Skeletal muscle tissue (tissue), 3 donors: ENCODE measurements at regions not wholly inside any gene's neighbourhood (a gene's known extent, or its start where the extent isn't known, plus 50 kb on each side); places are given as distances from the start of the nearest gene placed in this dataset.

Experiments
- H3K27ac ChIP-seq: one replicate; pipeline ENCODE4 v1.7.0; 2013; ENCODE audit warnings: mild to moderate bottlenecking, low read depth, low read length, inconsistent platforms
- H3K27me3 ChIP-seq, 3 donors: one replicate each; pipeline ENCODE4 v1.7.0; 2013; ENCODE audit warnings: low read length in 3 of 3; ENCODE audit not compliant: control insufficient read depth in 3 of 3, insufficient read depth in 3 of 3
- H3K36me3 ChIP-seq, 3 donors: one replicate each; pipeline ENCODE4 v1.7.0; 2013; ENCODE audit warnings: low read length in 3 of 3; ENCODE audit not compliant: control insufficient read depth in 3 of 3, insufficient read depth in 3 of 3
- H3K4me1 ChIP-seq, 3 donors: one replicate each; pipeline ENCODE4 v1.7.0; 2013; ENCODE audit warnings: low read length in 3 of 3, mild to moderate bottlenecking in 3 of 3; ENCODE audit not compliant: control insufficient read depth in 3 of 3, insufficient read depth in 3 of 3
- H3K4me3 ChIP-seq, 3 donors: one replicate each; pipeline ENCODE4 v1.7.0; 2013; ENCODE audit warnings: low read length in 3 of 3
- H3K9ac ChIP-seq, 3 donors: one replicate each; pipeline ENCODE4 v1.7.0; 2013; ENCODE audit warnings: low read length in 3 of 3, mild to moderate bottlenecking in 3 of 3, moderate library complexity in 2 of 3, low read depth in 1 of 3
- H3K9me3 ChIP-seq, 3 donors: one replicate each; pipeline ENCODE4 v1.7.0; 2013; ENCODE audit warnings: low read length in 3 of 3; ENCODE audit not compliant: control insufficient read depth in 3 of 3
- donor health status: Osteomylitis.

- Histone ChIP-seq H3K9me3 (peaks cover 0 to 2% (median 0%) of the 10 kb centered on the region in 3 donors), H3K9ac (no peak overlapping the region), H3K27me3 (no peaks in the 10 kb centered on the region), H3K27ac (no peak overlapping the region), H3K4me3 (no peak overlapping the region), H3K36me3 (no peaks in the 10 kb centered on the region), H3K4me1 (no peaks in the 10 kb centered on the region)
Measured at GRCh38 chr6:9628819-9629218, 786.1 kb downstream of the TFAP2A start.

- Histone ChIP-seq H3K9me3 (peaks cover 0 to 2% (median 0%) of the 10 kb centered on the region in 3 donors), H3K27ac (no peak overlapping the region), H3K4me1 (no peaks in the 10 kb centered on the region), H3K36me3 (no peaks in the 10 kb centered on the region), H3K4me3 (no peak overlapping the region), H3K9ac (no peak overlapping the region), H3K27me3 (no peaks in the 10 kb centered on the region)
Measured at GRCh38 chr6:9627916-9628315, 787.0 kb downstream of the TFAP2A start.

- Histone ChIP-seq H3K36me3 (no peaks in the 10 kb centered on the region), H3K27ac (no peak overlapping the region), H3K9ac (no peak overlapping the region), H3K4me3 (no peak overlapping the region), H3K27me3 (no peaks in the 10 kb centered on the region), H3K9me3 (peaks cover 0 to 2% (median 0%) of the 10 kb centered on the region in 3 donors), H3K4me1 (no peaks in the 10 kb centered on the region)
Measured at GRCh38 chr6:9623985-9624384, 790.9 kb downstream of the TFAP2A start.

- no peak overlapping the region for H3K27ac ChIP-seq
- no peak overlapping the region for H3K4me3 ChIP-seq
- H3K9me3 ChIP-seq: peaks cover 0 to 1% (median 0%) of the 10 kb centered on the region in 3 donors
- H3K9ac ChIP-seq: no peak overlapping the region
- H3K4me1 ChIP-seq: no peaks in the 10 kb centered on the region
- H3K36me3 ChIP-seq: no peaks in the 10 kb centered on the region
- no peaks in the 10 kb centered on the region for H3K27me3 ChIP-seq
Measured at GRCh38 chr6:9623228-9623832, 791.5 kb downstream of the TFAP2A start.

GRCh38 chr6:9621276-9621675 is 793.6 kb downstream of the TFAP2A start:
- Histone ChIP-seq H3K27ac (no peak overlapping the region), H3K27me3 (no peaks in the 10 kb centered on the region), H3K4me3 (no peak overlapping the region), H3K9ac (no peak overlapping the region), H3K4me1 (no peaks in the 10 kb centered on the region), H3K9me3 (no peaks in the 10 kb centered on the region), H3K36me3 (no peaks in the 10 kb centered on the region)

GRCh38 chr6:9620687-9621086 is 794.2 kb downstream of the TFAP2A start:
- H3K9ac ChIP-seq: no peak overlapping the region

GRCh38 chr6:9620263-9620662 is 794.6 kb downstream of the TFAP2A start:
- Histone ChIP-seq H3K9me3 (no peaks in the 10 kb centered on the region), H3K4me3 (no peak overlapping the region), H3K36me3 (no peaks in the 10 kb centered on the region), H3K9ac (no peak overlapping the region), H3K27ac (no peak overlapping the region), H3K4me1 (no peaks in the 10 kb centered on the region), H3K27me3 (no peaks in the 10 kb centered on the region)

More at GRCh38 chr6:9620687-9621086, 794.2 kb downstream of the TFAP2A start:
- Histone ChIP-seq H3K36me3 (no peaks in the 10 kb centered on the region), H3K9me3 (no peaks in the 10 kb centered on the region), H3K27ac (no peak overlapping the region), H3K4me3 (no peak overlapping the region), H3K4me1 (no peaks in the 10 kb centered on the region), H3K27me3 (no peaks in the 10 kb centered on the region)

- Histone ChIP-seq H3K4me3 (no peak overlapping the region), H3K9me3 (no peaks in the 10 kb centered on the region), H3K27ac (no peak overlapping the region), H3K4me1 (no peaks in the 10 kb centered on the region), H3K9ac (no peak overlapping the region), H3K36me3 (no peaks in the 10 kb centered on the region), H3K27me3 (no peaks in the 10 kb centered on the region)
Measured at GRCh38 chr6:9614778-9615177, 800.1 kb downstream of the TFAP2A start.

GRCh38 chr6:9612489-9612888 is 802.4 kb downstream of the TFAP2A start:
- Histone ChIP-seq H3K4me3 (no peak overlapping the region), H3K9ac (no peak overlapping the region), H3K27ac (no peak overlapping the region), H3K9me3 (no peaks in the 10 kb centered on the region), H3K27me3 (no peaks in the 10 kb centered on the region), H3K4me1 (no peaks in the 10 kb centered on the region), H3K36me3 (no peaks in the 10 kb centered on the region)

- Histone ChIP-seq H3K27me3 (no peaks in the 10 kb centered on the region), H3K27ac (no peak overlapping the region), H3K9ac (no peak overlapping the region), H3K4me1 (no peaks in the 10 kb centered on the region), H3K9me3 (no peaks in the 10 kb centered on the region), H3K4me3 (no peak overlapping the region), H3K36me3 (no peaks in the 10 kb centered on the region)
Measured at GRCh38 chr6:9610620-9611415, 804.1 kb downstream of the TFAP2A start.
